ENCODE measurements at regions not wholly inside any gene's neighbourhood (a gene's known extent, or its start where the extent isn't known, plus 50 kb on each side); places are given as distances from the start of the nearest gene placed in this dataset.

GRCh38 chr7:85261336-85261735 is 74.5 kb upstream of the SEMA3D start:
- no peak overlapping the region for H3K4me2 ChIP-seq (ENCODE audit: low read length)
- POLR2A ChIA-PET = no interaction called here
- H3K27ac ChIP-seq (ENCODE audit: low read depth, low read length) = no peak overlapping the region
- H4K20me1 ChIP-seq (ENCODE audit: insufficient read depth) = no peaks in the 10 kb centered on the region
- no peaks in the 10 kb centered on the region for H3K36me3 ChIP-seq (ENCODE audit: control insufficient read depth in 1 of 2, insufficient read depth in 2 of 2, low read length in 2 of 2)
- H3K4me1 ChIP-seq (ENCODE audit: control insufficient read depth in 1 of 2, insufficient read depth in 2 of 2, low read length in 2 of 2) = no peaks in the 10 kb centered on the region
- no peak for TF ChIP-seq EZH2phosphoT487 (IDR thresholded peaks at IDR 0.05; ENCODE audit: borderline replicate concordance)
- no peak for TF ChIP-seq ATF3 (IDR thresholded peaks at IDR 0.05)
- TF ChIP-seq YY1 (IDR thresholded peaks at IDR 0.05; ENCODE audit: extremely low read depth, insufficient replicate concordance, low read depth, low read length) = no peak
- no peak for TF ChIP-seq POLR2A (IDR thresholded peaks at IDR 0.05; ENCODE audit: borderline replicate concordance, extremely low read depth, insufficient read depth, insufficient read length)
- TF ChIP-seq, protein P1, sequence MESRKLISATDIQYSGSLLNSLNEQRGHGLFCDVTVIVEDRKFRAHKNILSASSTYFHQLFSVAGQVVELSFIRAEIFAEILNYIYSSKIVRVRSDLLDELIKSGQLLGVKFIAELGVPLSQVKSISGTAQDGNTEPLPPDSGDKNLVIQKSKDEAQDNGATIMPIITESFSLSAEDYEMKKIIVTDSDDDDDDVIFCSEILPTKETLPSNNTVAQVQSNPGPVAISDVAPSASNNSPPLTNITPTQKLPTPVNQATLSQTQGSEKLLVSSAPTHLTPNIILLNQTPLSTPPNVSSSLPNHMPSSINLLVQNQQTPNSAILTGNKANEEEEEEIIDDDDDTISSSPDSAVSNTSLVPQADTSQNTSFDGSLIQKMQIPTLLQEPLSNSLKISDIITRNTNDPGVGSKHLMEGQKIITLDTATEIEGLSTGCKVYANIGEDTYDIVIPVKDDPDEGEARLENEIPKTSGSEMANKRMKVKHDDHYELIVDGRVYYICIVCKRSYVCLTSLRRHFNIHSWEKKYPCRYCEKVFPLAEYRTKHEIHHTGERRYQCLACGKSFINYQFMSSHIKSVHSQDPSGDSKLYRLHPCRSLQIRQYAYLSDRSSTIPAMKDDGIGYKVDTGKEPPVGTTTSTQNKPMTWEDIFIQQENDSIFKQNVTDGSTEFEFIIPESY (IDR thresholded peaks at IDR 0.05; ENCODE audit: extremely low read depth, insufficient replicate concordance, low read length) = no peak
- TF ChIP-seq SP1 (IDR thresholded peaks at IDR 0.05; ENCODE audit: low read depth) = no peak
- TF ChIP-seq ZFX (IDR thresholded peaks at IDR 0.05) = no peak
- no peak for TF ChIP-seq REST (IDR thresholded peaks at IDR 0.05; ENCODE audit: low read depth)
- TF ChIP-seq TCF7L2 (IDR thresholded peaks at IDR 0.05; ENCODE audit: borderline replicate concordance, extremely low read depth, insufficient read depth, insufficient read length) = no peak
- TF ChIP-seq SRF (IDR thresholded peaks at IDR 0.05; ENCODE audit: low read depth) = no peak
- TF ChIP-seq FOSL1 (IDR thresholded peaks at IDR 0.05; ENCODE audit: low read depth) = no peak
- TF ChIP-seq EZH2 (IDR thresholded peaks at IDR 0.05) = no peak
- TF ChIP-seq, protein P2, sequence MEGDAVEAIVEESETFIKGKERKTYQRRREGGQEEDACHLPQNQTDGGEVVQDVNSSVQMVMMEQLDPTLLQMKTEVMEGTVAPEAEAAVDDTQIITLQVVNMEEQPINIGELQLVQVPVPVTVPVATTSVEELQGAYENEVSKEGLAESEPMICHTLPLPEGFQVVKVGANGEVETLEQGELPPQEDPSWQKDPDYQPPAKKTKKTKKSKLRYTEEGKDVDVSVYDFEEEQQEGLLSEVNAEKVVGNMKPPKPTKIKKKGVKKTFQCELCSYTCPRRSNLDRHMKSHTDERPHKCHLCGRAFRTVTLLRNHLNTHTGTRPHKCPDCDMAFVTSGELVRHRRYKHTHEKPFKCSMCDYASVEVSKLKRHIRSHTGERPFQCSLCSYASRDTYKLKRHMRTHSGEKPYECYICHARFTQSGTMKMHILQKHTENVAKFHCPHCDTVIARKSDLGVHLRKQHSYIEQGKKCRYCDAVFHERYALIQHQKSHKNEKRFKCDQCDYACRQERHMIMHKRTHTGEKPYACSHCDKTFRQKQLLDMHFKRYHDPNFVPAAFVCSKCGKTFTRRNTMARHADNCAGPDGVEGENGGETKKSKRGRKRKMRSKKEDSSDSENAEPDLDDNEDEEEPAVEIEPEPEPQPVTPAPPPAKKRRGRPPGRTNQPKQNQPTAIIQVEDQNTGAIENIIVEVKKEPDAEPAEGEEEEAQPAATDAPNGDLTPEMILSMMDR (IDR thresholded peaks at IDR 0.05 in 2 of 3, conservative IDR thresholded peaks at IDR 0.05 in 1 of 3; ENCODE audit: borderline replicate concordance in 1 of 3, insufficient read depth in 1 of 3, low read depth in 2 of 3, low read length in 2 of 3) = no peak
- TF ChIP-seq ELF1 (IDR thresholded peaks at IDR 0.05; ENCODE audit: borderline replicate concordance, low read depth) = no peak
- no peak for TF ChIP-seq EGR1 (IDR thresholded peaks at IDR 0.05; ENCODE audit: low read depth)
- no peak for TF ChIP-seq JUND (IDR thresholded peaks at IDR 0.05)
- H3K9ac ChIP-seq (ENCODE audit: low read length) = no peak overlapping the region
- no TSS peak for BruUV-seq (replicated peaks)
- intact Hi-C loops (cut with micrococcal nuclease) = no loop called here
- no peaks in the 10 kb centered on the region for H3K27me3 ChIP-seq (ENCODE audit: insufficient read depth, low read length)
- ATAC-seq (no peak), DNase-seq (ENCODE audit: low read depth, low spot score) (no peak)
- no peak overlapping the region for H3K4me3 ChIP-seq (replicated peaks in 1 of 2; ENCODE audit: low read depth in 1 of 2, low read length in 2 of 2)
- H2AFZ ChIP-seq (ENCODE audit: low read depth, low read length, poor library complexity, severe bottlenecking) = no peak overlapping the region
- no peaks in the 10 kb centered on the region for H3K79me2 ChIP-seq (ENCODE audit: insufficient read depth, low read length)
- RAD21 ChIA-PET (ENCODE audit: low non-redundant PET in 1 of 2, low total read pairs in 2 of 2, uncharacterized antibody in 2 of 2, unreplicated experiment in 2 of 2) = no interaction called here
- H3K9me3 ChIP-seq (ENCODE audit: control insufficient read depth in 1 of 2, insufficient read depth in 1 of 2, low read depth in 1 of 2, low read length in 2 of 2) = no peaks in the 10 kb centered on the region
- CTCF ChIA-PET = no interaction called here
- H3K9me2 ChIP-seq (ENCODE audit: insufficient read depth) = no peaks in the 10 kb centered on the region
